ENCODE measurements at regions not wholly inside any gene's neighbourhood (a gene's known extent, or its start where the extent isn't known, plus 50 kb on each side); places are given as distances from the start of the nearest gene placed in this dataset.
"Not testable (repeated sequence)": the region's sequence is repeated elsewhere in the genome, so short reads cannot be mapped to it uniquely, and the experiment has no call there.

DNA sequence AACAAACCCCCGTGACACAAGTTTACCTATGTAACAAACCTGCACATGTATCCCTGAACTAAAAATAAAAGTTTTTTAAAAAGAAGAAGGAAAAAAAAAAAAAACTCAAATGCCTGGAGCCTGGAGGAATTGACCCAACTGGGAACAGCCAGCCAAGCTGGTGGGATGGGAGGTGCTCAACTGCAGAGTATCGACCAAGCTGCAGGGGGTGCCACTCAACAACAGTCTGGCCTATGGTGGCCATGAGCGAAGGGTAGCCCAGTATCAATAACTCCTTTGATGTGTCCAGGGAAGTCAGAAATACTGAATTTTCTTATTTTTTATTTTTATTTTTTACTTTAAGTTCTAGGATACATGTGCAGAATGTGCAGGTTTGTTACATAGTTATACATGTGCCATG, 310.3 kb upstream of the DLGAP1 start:
- DNase-seq (ENCODE audit: low read depth) = no peak

DNA sequence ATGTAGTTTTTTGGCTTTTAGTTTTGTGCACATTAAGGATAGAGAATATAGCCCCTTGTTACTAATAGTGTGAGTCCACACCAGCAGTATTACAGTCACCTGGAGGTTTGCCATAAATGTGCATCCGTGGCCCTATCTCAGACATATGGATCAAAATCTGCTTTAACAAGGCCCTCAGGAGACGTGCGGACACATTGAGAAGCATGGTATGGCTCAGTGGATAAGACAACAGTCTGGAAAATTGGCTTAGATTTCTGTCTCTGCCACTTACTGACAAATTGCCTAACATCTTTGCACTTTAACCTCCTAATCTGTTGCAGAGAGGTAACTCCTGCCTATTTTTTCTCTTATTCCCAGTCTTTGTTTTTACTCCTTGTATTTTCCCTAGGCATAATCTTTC, 307.2 kb upstream of the DLGAP1 start:
- DNase-seq (ENCODE audit: low read depth) = no peak

DNA sequence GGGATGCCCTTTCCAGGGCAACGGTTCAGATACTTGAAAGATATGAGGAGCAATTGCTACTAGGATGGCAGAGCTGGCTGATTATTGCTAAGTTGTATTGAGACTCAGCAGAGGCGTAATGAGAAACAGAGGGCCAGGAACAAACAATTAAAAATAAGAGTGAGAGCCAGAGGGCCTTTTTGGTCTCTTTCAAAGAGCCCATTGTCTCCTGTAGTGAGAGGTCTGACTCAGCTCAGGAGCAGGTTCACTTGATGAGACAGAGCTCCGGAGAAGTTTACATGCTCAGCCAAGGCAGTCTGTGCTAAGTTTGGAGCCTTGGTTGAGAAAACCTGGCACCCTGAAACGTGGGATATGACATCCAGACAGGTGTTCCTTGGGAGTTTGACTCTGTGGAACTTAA, 303.9 kb upstream of the DLGAP1 start:
- no peak for DNase-seq (ENCODE audit: low read depth)

DNA sequence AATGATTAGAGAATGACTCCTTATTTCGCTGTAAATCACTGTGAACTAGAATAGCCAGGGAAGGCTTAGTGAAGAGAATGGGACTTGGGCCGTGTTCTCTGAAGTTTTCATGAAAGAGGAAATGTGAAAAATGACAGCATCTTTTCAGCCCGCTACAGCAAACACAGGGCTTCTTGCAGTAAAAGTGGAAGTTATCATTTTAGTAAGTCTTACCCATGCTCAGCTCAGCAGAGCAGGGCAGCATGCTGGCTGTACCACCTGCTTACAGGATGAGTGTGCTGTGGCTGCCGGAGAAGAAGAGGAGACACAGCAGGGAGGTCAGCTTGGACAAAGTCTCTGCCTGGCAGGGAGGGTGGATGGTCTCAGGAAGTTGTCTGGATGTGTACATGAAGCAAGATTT, 300.7 kb upstream of the DLGAP1 start:
- no peak for DNase-seq (ENCODE audit: low read depth)

DNA sequence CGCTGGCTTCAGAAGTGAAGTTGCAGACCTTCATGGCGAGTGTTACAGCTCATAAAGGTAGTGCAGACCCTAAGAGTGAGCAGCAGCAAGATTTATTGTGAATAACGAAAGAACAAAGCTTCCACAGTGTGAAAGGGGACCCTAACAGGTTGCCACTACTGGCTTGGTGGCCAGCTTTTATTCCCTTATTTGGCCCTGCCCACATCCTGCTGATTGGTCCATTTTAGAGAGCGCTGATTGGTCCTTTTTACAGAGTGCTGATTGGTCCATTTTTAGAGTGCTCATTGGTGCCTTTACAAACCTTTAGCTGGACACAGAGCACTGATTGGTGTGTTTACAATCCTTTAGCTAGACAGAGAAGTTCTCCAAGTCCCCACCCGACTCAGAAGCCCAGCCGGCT, 298.0 kb upstream of the DLGAP1 start:
- DNase-seq (ENCODE audit: low read depth) = not testable (repeated sequence)

DNA sequence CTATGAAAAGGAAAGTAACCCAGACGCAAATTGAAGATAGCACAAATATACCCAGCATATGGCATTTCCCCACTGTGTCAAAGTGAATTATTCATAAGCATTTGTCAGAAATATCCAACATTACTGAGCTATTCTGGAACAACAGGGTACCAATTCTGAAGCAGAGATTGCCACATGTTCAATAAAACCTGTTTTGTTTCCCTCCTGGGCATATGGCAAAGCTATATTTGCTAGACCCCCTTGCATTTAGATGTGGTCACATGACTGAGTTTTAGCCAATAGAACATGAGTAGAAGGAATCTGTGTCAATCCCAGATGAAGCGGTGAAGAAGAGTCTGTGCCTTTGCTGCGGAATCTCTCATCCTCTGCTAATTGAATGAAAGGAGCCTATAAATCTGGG, 296.4 kb upstream of the DLGAP1 start:
- no peak for DNase-seq (ENCODE audit: low read depth)

DNA sequence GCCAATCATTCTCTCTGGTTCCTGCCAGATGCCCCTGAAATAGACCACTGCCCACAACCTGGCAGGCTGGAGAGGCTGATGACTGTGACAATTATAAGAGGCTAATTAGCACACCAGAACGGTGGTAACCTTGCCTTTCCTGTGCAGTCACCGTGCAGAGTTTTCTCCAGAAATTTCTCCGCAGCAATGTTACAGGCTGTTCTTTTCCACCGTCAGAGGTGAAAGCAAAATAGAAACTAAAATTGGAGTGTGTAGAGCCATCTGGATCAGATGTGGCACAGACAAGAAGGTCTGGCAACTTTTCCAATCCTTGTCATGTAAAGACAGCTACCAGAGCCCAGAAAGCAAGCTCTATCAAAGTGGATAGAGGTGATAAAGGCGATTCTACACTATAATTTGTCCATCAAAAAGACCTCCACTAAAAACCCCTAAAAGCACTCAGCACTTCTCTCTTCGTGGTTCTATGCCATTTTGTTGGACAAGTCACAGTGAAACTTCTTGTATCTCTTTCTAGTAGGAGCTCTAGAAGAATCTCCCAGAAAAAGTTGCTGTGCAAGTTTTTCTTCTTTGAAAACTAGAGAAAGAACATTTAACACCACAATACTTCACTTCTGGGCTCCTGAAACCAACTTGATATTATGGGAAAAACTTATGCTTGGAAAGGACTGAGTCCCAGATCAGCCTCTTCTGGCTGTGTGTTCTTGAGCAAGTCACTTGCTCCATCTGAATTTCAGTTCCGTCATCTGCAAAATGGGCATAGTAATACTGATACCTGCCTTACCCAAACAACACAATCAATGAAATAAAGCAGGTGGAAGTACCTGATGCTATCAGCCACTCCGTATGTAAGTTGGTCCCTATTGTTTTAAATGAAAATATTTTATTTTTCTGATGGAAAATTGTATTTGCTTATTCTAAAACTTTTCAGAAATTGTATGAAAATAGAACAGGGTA, 295.6 kb upstream of the DLGAP1 start:
- DNase-seq (ENCODE audit: low read depth) = no peak

DNA sequence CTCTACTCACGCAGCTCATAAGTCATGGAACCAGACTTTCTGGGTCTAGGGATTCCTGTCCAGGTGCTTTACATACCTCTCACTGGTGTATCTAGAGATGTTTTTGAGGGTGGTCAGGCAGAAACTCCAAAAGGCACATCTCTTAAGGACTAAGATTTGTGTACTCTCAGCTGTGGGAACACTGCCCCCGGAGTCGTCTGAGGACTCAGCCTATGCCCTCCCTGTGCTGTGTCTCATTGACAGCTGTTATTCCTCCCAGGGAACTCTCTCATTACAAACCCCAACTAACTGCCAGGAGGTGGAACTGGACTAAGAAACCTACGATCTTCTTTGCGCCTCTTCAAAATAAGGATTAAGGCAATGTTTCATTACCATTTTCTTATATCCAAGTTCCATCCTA, 293.9 kb upstream of the DLGAP1 start:
- no peak for DNase-seq (ENCODE audit: low read depth)

DNA sequence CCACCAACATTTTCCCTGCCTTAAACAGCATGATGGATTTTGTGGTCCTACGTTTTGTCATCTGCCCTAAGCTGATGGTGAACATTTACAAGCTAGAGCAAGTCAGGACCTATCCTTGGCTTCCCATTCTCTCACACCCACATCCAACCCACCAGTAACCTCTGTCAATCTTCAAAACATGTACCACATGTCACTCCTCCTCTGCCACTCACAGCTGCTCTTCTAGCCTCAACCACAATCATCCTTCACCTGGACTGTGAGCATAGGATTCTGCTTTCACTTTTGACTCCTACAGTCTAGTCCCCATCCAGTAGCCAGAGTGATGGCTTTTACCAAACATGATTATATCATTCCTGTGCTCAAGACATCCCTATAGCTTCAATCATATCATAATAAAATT, 279.8 kb upstream of the DLGAP1 start:
- no peak for DNase-seq (ENCODE audit: low read depth)

DNA sequence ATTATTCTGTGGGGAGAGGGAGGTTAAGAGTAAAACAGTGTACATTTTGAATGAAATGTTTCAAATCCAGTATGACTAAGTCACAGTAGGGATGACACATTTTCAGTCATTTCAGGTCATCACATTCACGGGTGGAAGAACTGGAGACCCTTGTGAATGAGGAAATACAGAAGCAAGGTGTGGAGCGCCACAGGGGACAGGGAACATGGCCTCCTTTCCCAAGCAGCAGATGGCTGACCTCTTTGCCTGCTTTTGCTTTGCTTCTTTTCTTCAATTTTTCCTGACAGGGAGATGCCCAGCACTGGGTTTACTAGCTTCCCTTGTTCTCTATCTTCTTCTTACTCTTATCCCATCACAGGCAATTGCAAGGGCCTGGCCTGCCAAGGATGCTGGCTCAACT, 278.9 kb upstream of the DLGAP1 start:
- no peak for DNase-seq (ENCODE audit: low read depth)

DNA sequence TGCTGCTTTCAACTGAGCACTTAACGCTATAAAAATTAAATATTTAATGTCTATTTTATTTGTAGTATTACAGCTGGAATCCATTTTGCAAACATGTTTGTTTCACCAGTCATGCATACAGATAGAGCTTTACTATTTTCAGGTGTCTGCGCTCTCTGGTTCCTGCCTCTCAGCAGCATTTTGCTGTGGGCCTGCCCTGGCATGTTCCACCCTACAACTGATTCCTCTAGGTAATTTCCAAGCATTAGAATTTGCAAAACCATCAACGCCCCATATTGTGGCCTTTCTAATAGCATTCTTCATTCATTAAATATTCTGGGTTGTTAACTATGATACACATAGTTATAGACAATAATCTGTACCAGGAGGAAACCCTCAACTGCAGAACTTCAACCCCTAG, 266.4 kb upstream of the DLGAP1 start:
- no peak for DNase-seq (ENCODE audit: low read depth)

DNA sequence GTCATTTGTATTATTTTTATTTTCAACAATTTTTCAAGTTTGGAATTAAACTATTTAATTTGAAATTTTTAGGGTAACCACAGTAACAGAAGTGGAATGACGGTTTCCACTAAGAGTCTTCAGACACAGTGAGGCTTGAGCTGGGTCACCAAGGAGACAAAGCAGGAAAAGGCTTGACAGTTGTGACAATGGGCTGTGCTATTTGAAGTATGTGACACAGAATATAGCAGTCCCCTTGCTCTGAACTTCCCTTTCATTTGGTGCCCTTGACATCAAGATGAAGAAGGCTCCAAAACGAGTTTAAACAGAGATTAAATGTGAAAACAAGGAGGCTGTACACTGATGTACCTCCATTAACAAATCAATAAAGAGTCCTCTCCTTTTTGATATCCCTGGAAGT, 265.4 kb upstream of the DLGAP1 start:
- DNase-seq (ENCODE audit: low read depth) = no peak

DNA sequence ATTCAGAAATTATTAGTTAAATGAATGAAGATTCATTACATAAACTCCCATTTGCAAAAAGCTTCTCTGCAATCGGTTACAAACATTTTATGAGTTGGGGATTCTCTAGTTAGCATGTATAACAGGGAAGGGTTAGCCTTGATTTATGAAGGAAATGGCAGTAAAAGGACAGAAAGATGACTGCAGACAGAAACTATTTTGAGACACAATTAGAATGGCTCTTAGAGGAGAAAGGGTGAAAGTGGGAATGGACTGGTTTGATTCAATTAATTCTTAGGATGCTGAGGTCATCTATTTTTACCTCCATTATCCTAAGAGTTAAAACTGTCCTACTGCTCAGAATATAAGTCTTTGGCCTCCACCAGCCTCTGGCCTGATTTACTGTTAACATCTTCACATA, 250.8 kb upstream of the DLGAP1 start:
- DNase-seq (ENCODE audit: low read depth) = no peak

DNA sequence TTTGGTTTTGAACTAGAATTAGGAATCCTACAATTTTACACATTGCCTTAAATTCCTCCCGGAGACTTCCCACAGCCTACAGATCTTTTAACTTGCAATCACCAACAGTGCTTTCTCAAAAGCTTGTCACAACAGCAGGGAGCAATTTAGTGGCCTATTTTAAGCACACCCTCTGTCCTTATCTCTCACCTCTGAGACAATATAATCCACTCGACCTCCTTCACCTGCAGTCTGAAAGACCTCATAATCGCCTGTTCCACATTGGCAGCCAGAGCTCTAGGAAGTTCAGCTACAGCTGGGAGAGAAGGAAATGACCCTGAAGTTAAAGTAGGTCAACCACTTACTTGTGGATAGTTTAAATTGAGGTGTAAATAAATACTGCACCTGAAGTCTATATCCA, 249.7 kb upstream of the DLGAP1 start:
- no peak for DNase-seq (ENCODE audit: low read depth)

DNA sequence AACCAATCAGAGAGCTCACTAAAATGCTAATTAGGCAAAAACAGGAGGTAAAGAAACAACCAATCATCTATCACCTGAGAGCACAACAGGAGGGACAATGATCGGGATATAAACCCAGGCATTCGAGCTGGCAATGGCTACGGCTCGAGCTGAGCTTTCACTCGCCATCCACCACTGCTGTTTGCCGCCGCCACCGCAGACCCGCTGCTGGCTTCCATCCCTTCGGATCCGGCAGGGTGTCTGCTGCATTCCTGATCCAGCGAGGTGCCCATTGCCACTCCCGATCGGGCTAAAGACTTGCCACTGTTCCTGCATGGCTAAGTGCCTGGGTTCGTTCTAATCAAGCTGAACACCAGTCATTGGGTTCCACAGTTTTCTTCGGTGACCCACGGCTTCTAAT, 236.7 kb upstream of the DLGAP1 start:
- DNase-seq (ENCODE audit: low read depth) = no peak

DNA sequence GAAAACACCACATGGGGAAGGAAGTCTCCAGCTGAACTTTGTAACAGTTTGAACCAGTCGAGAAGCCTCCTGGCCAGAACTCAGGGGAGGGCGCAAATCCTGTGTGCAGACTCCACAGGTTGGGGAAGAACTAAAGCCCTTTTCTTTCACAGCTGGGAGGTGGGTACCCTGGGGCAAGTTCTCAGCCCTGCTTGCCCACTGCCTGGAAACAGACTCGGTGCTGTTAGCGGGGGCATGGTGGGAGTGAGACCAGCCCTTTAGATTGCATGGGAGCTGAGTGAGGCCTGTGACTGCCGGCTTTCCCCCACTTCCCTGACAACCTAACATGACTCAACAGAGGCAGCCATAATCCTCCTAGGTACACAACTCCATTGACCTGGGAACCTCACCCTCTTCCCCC, 223.6 kb upstream of the DLGAP1 start:
- DNase-seq (ENCODE audit: low read depth) = not testable (repeated sequence)

DNA sequence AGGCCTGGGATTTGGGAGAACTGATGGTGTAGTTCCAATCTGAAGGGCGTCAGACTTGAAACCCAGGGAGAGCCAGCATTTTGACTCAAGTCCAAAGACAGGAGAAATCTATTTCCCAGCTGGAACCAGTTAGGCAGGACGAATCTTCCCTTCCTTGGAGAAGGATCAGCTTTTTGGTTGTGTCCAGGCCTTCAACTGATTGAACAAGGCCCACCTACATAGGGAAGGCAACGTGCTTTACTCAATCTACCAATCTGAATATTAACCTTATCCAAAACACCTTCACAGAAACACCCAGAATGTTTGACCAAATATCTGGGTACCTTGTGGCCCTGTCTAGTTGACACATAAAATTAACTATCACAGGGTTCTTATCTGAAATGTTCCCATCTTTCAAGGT, 221.9 kb upstream of the DLGAP1 start:
- DNase-seq (ENCODE audit: low read depth) = no peak

DNA sequence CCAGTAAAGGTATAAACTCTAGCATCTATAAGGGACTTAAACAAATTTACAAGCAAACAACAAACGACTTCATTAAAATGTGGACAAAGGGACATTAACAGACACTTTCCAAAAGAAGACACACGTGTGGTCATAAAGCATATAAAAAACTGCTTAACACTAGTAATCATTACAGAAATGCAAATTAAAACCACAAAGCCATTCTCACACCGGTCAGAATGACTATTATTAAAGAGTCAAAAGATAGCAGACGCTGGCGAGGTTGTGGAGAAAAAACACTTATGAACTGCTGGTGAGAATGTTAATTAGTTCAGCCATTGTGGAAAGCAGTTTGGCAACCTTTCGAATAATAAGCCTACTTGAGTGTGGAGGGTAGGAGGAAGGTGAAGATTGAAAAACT, 217.1 kb upstream of the DLGAP1 start:
- DNase-seq (ENCODE audit: low read depth) = no peak

DNA sequence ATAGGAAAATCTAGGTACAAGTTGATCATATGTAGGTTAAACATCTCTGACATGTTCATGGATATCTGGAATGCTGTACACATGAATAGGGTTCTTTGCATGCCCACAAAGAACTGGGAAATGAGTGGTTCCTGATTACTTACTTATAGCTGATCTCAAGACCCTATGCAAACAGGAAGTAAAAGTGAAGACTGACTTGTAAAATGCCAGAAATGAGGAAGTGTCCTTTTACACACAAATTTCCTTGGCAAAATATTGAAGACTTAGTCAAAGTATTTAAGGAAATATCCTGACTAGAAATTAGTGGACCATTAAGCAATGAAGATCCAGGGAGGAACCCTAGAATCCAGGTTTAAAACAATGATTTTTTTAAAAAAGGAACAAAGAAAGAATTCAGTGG, 203.7 kb upstream of the DLGAP1 start:
- no peak for DNase-seq (ENCODE audit: low read depth)

DNA sequence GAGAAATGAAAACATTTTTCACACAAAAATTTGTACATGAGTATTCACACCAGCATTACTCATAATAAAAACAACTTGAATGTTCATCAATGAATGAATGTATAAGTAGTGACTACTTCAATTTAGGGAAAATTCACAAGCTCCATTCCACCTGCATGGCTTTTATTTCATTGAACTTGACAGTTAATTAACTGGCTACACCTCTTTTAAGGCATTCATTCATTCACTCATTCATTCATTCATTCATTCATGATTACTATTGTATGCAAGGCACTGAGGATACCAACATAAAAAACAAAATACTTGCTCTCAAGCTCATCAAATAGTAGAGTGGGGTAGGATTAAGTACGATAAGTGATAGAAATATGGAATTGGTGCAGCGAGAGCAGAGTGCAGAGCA, 198.3 kb upstream of the DLGAP1 start:
- no peak for DNase-seq (ENCODE audit: low read depth)

DNA sequence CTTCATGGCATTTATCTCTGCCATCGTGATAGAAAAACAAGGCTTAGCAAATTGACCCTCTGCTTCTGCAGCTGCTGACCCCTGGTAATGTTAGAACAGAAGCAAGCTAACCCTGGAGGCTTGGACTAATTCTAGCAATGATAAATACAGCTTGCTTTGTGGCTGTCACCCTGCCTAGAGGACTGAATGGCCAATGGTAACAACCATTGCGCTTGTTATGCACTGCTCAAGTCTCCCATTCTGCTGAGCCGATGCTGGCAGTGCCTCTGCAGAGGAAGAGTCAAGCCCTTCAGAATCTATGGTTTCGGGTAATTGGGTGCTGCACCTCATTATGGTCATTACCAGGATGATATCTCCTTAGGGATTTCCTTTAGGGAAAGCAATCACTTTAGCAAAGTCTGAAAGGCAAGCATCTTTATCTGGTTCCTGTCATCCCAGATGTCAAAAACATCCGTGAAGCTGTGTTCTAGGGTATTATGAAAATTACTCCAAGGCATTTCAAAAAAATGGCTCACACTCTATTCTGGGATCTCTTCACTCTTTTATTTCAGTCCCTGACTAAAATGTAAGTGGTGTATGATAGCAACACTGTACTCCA, 186.8 kb upstream of the DLGAP1 start:
- no peak for DNase-seq (ENCODE audit: low read depth)

DNA sequence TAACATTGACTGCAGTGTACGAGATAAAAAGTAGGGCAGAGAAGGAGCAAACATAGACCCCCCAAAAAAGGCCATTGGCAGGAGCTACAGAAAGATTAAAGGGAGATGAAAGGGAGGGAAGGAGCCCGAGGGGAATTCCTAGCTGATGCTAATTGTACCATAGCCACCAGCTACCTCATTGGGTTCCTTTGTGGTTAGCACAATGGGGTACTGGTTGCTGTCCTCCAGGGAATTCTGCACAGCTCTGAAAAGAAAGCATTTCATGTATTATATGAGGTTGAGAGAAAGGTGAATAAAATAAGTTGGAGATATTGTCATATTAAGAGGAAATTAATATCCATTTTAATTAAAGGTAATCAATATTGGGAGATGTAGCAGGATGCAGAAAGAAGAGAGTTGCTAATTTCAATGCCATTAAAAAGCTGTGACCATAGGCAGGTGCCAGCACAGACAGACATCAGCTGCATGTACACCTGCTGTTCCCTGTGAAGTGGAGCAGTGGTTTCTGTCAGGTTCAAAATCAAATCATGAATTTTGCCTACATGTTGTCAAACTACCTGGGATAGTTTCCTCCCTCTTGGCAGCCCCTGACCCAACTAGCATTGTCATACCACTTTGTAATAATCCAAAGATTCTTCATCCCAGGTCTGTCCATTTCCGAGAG, 185.4 kb upstream of the DLGAP1 start:
- no peak for DNase-seq (ENCODE audit: low read depth)

All from forelimb muscle (tissue), 1 donor.